Activated naive CD4-positive, alpha-beta T cell treated with anti-CD3 and anti-CD28 coated beads, Interleukin-2, amount 50 U/mL, for 24 hours (primary cell): ENCODE measurements at regions not wholly inside any gene's neighbourhood (a gene's known extent, or its start where the extent isn't known, plus 50 kb on each side); places are given as distances from the start of the nearest gene placed in this dataset.
"Not testable (repeated sequence)": the region's sequence is repeated elsewhere in the genome, so short reads cannot be mapped to it uniquely, and the experiment has no call there.

Source experiments
- H3K27ac Mint-ChIP-seq: one replicate; pipeline ENCODE4 v1.8.0; 2021; ENCODE audit warnings: mild to moderate bottlenecking, mixed read lengths
- H3K27me3 Mint-ChIP-seq: one replicate; pipeline ENCODE4 v1.8.0; 2021; ENCODE audit warnings: mixed read lengths
- H3K36me3 Mint-ChIP-seq: one replicate; pipeline ENCODE4 v1.8.0; 2021; ENCODE audit warnings: mixed read lengths
- H3K4me1 Mint-ChIP-seq: one replicate; pipeline ENCODE4 v1.8.0; 2021; ENCODE audit warnings: mixed read lengths
- H3K4me3 Mint-ChIP-seq: one replicate; pipeline ENCODE4 v1.8.0; 2021; ENCODE audit warnings: mild to moderate bottlenecking, mixed read lengths
- H3K9me3 Mint-ChIP-seq: one replicate; pipeline ENCODE4 v1.8.0; 2021; ENCODE audit warnings: mixed read lengths

DNA sequence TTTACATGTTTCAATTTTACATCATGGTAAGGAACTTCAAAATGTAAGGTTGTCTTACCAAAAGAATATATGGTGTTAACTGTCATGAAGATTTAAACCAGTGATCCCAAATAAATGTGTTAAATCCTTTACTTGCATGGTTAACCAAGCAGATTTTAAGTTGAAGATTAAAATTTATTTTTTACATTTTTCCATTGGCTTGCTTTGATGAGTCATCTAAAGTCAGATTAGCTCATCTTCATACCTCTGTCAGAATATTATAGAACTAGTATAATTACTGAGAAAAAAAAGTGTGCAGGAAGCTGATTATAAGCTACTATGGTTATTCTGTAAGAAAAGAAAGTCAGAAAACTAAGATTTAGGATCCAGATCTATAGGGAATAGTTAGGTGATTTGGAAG lies 95.3 kb upstream of the DPH5 start:
- H3K27me3 Mint-ChIP-seq, result no peaks in the 10 kb centered on the region
- peak overlapping the region; percentile 49 for H3K4me3 Mint-ChIP-seq
- peaks cover 79% of the 10 kb centered on the region for H3K4me1 Mint-ChIP-seq
- H3K9me3 Mint-ChIP-seq, result no peaks in the 10 kb centered on the region
- peaks cover 1% of the 10 kb centered on the region for H3K36me3 Mint-ChIP-seq
- peak overlapping the region; percentile 80 for H3K27ac Mint-ChIP-seq

DNA sequence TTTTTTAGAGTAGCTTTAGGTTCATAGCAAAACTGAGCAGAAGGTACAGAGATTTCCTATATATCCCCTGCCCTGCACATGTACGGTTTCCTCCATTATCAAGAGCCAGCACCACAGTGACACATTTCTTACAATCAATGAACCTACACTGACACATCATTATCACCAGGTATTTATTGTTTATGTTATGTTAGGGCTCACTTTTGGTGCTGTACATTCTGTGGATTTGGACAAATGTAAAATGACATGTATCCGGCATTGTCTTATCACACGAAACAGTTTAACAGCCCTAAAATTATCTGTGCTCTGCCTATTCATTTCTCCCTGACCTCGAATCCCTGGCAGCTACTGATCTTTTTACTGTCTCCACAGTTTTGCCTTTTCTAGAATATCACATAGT lies 93.7 kb upstream of the DPH5 start:
- Mint-ChIP-seq H3K36me3 (peaks cover 3% of the 10 kb centered on the region), H3K27me3 (no peaks in the 10 kb centered on the region), H3K9me3 (no peaks in the 10 kb centered on the region), H3K4me3 (no peak overlapping the region), H3K27ac (no peak overlapping the region), H3K4me1 (peaks cover 76% of the 10 kb centered on the region)

DNA sequence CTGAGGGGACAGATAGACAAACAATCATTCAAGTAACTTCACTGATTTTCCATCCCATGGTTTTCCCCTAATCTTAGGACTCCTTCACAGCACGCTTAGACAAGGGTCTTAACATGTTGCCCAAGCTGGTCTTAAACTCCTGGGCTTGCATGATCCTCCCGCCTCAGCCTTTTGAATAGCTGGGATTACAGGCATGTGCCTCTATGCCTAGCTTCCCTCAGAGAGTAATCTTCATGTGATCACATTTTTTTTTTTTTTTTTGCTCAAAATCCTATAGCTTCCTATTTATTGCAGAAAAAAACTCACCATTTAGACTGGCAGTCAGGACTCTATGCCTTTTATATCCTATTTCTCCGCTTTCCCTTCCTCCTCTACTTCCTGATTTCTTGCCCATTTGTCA lies 90.4 kb upstream of the DPH5 start:
- H3K27me3 Mint-ChIP-seq, result no peaks in the 10 kb centered on the region
- no peak overlapping the region for H3K4me3 Mint-ChIP-seq
- peaks cover 7% of the 10 kb centered on the region for H3K9me3 Mint-ChIP-seq
- peaks cover 7% of the 10 kb centered on the region for H3K36me3 Mint-ChIP-seq
- peaks cover 75% of the 10 kb centered on the region for H3K4me1 Mint-ChIP-seq
- H3K27ac Mint-ChIP-seq, result peak overlapping the region; percentile 73

DNA sequence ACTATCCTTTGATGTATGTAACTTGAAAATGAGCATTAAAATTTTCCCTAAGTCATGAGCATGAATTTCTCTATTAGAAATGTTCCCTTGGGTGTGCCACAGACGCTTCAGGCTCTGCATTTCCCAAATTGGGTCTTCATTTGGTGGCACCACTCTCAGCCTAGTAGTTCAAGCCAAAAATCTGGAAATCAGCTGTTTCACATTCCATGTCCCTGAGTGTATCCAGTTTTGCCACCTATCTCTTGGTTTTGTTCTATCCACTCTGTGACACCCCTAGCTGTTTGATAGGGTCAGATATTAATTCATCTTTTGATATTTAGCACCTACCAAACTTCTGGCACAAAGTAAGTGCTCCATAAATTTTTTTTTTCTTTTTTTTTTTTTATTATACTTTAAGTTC lies 89.5 kb upstream of the DPH5 start:
- Mint-ChIP-seq H3K4me1 (peaks cover 75% of the 10 kb centered on the region), H3K27me3 (no peaks in the 10 kb centered on the region)

DNA sequence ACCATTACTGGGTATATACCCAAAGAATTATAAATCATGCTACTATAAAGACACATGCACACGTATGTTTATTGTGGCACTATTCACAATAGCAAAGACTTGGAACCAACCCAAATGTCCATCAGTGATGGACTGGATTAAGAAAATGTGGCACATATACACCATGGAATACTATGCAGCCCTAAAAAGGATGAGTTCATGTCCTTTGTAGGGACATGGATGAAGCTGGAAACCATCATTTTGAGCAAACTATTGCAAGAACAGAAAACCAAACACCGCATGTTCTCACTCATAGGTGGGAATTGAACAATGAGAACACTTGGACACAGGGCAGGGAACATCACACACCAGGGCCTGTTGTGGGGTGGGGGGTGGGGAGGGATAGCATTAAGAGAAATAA lies 88.5 kb upstream of the DPH5 start:
- H3K4me1 Mint-ChIP-seq, result peaks cover 71% of the 10 kb centered on the region
- not testable (repeated sequence) for H3K4me3 Mint-ChIP-seq, H3K36me3 Mint-ChIP-seq, H3K27ac Mint-ChIP-seq, H3K27me3 Mint-ChIP-seq
- H3K9me3 Mint-ChIP-seq, result peaks cover 12% of the 10 kb centered on the region

More for the DNA sequence above, 89.5 kb upstream of the DPH5 start:
- peak overlapping the region; percentile 30 for H3K27ac Mint-ChIP-seq
- no peak overlapping the region for H3K4me3 Mint-ChIP-seq
- peaks cover 9% of the 10 kb centered on the region for H3K36me3 Mint-ChIP-seq
- H3K9me3 Mint-ChIP-seq, result peaks cover 11% of the 10 kb centered on the region

DNA sequence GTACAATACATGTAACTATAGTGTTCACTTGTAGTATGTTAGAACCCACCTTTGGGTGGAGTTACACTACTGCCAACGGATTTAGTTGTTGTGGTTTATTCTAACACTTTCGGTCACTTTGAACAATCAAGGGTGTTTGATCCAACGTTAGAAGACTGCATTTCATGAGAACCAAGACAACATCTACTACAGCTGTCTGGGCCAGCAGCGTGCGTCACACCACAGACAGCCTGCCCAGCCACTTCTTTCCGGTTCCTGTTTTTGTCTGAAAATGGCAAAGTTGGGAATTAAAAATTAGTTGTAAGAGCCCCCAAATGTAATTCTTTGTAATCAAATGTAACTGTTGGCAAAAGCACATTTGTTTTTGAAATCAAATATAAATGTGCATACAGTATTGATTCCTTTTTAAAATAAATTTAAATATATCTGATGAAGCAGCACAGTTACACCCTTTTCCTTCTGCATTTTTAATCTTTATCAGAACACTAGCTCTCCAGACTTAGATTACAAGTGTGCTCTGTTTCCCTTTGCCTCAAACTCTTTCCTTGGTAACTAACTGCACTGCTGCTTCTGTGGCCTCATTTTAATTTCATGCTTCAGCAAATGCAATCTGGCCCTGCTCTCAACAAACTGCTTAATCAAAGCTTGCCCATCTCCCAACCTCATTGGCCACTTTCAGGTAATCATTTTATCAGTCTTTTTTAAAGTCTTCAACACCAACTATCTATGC lies 86.6 kb upstream of the DPH5 start:
- no peaks in the 10 kb centered on the region for H3K27me3 Mint-ChIP-seq
- peak overlapping the region; percentile 98 for H3K27ac Mint-ChIP-seq
- H3K4me1 Mint-ChIP-seq, result peaks cover 77% of the 10 kb centered on the region
- peak overlapping the region; percentile 67 for H3K4me3 Mint-ChIP-seq
- peaks cover 7% of the 10 kb centered on the region for H3K36me3 Mint-ChIP-seq
- H3K9me3 Mint-ChIP-seq, result peaks cover 17% of the 10 kb centered on the region

DNA sequence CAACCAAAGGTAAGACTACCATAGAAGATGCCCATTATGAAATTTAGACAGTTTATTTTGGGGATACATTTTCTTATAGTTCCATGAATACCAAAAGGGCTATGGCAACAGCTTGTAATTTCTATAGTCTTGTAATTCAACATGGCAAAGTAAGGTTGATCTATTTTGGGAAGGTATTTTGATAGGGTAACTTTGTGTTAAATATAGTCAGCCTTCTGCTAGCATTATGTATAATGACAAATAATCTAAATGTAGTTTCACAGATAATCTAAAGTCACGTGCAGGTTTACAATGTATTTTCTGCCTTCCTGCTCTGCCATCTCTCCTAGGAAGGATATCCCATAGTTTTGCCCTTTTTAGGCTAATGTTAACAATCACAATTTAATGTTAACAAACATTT lies 85.9 kb upstream of the DPH5 start:
- Mint-ChIP-seq H3K27me3 (no peaks in the 10 kb centered on the region), H3K4me1 (peaks cover 81% of the 10 kb centered on the region)

DNA sequence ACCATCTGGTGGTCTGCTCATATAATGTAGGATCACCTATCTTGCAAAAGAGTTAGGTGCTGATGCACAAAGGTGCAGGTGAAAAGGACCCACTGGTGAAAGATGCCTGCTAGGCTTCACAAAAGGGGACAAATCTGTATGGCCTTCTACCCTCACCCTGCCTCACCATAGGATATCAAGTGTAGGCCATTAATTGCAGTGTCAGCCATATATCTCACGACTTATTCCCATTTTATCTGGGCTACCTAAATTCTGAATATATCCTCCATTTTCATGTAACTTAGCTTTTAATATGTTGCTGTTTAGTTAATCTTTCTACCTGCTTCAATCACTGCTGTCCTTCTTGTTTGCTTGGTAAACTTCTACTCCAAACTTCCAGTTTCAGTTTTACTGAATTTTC lies 84.2 kb upstream of the DPH5 start:
- peak overlapping the region; percentile 98 for H3K27ac Mint-ChIP-seq
- peaks cover 6% of the 10 kb centered on the region for H3K36me3 Mint-ChIP-seq
- H3K4me1 Mint-ChIP-seq, result peaks cover 73% of the 10 kb centered on the region
- H3K9me3 Mint-ChIP-seq, result peaks cover 17% of the 10 kb centered on the region
- H3K4me3 Mint-ChIP-seq, result no peak overlapping the region
- H3K27me3 Mint-ChIP-seq, result no peaks in the 10 kb centered on the region

More for the DNA sequence above, 85.9 kb upstream of the DPH5 start:
- peaks cover 7% of the 10 kb centered on the region for H3K36me3 Mint-ChIP-seq
- peak overlapping the region; percentile 67 for H3K4me3 Mint-ChIP-seq
- peaks cover 17% of the 10 kb centered on the region for H3K9me3 Mint-ChIP-seq
- peak overlapping the region; percentile 98 for H3K27ac Mint-ChIP-seq

DNA sequence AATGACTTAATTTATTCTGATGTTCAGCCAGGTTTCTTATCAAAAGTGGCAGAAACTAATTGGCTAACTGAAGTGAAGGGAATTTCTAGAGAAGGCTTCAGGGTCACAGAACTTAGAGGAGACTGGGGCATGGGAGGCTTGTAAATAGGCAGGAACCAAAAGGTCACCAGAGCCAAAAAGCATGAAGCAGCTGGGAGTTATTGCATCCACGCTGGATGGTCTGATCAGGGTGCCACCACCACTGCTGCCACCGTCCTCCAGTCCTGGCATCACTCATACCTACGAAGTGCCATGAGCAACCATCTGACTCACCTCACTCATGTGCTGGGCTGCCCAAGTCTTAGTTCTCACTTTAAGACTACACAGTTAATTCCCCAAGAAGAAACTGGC lies 82.5 kb upstream of the DPH5 start:
- H3K27ac Mint-ChIP-seq, result peak overlapping the region; percentile 30
- no peaks in the 10 kb centered on the region for H3K27me3 Mint-ChIP-seq
- peaks cover 64% of the 10 kb centered on the region for H3K4me1 Mint-ChIP-seq
- H3K4me3 Mint-ChIP-seq, result no peak overlapping the region
- H3K36me3 Mint-ChIP-seq, result peaks cover 6% of the 10 kb centered on the region
- peaks cover 17% of the 10 kb centered on the region for H3K9me3 Mint-ChIP-seq

DNA sequence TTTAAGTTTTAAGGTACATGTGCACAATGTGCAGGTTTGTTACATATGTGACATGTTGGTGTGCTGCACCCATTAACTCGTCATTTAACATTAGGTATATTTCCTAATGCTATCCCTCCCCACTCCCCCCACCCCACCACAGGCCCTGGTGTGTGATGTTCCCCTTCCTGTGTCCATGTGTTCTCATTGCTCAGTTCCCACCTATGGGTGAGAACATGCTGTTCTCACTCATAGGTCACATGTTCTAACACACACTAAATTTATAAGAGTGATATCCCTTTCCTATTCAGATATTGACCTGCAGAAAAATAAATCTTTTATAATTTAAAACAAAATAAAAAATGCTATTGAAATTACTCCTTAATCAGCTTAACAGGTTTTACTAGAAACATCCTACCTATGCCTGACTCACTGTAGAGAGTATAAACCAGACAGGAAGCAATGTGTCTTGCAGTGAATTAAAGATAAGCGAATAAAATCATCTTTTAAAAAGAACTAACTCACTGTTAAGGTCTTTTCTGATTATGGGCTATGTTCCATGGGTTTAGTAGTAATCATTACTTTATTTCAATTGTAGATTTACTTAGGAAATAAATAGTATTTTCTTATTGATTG lies 82.0 kb upstream of the DPH5 start:
- H3K27ac Mint-ChIP-seq, result no peak overlapping the region
- peaks cover 17% of the 10 kb centered on the region for H3K9me3 Mint-ChIP-seq
- peaks cover 59% of the 10 kb centered on the region for H3K4me1 Mint-ChIP-seq
- no peak overlapping the region for H3K4me3 Mint-ChIP-seq
- peaks cover 4% of the 10 kb centered on the region for H3K36me3 Mint-ChIP-seq
- no peaks in the 10 kb centered on the region for H3K27me3 Mint-ChIP-seq

DNA sequence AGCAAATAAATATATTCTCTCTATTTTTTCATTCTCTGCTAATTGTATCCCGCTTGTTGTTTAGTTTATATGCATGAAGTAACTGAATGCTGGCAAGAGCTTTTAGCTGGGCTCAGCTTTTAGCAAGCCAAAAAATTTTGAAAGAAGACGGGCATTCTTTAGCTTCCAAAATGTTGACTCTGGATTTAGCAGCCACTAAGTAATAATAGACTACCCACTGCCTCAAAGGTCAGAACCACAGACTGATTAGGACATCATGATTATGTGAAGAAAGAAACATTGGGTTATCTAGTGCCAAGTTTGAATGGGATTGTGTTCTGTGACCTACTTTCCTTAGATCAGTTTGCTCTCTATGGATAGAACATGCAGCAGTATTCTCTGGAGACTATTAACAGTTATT lies 80.3 kb upstream of the DPH5 start:
- Mint-ChIP-seq H3K4me3 (no peak overlapping the region), H3K36me3 (peaks cover 2% of the 10 kb centered on the region), H3K27me3 (no peaks in the 10 kb centered on the region), H3K4me1 (peaks cover 47% of the 10 kb centered on the region), H3K27ac (no peak overlapping the region), H3K9me3 (peaks cover 9% of the 10 kb centered on the region)

DNA sequence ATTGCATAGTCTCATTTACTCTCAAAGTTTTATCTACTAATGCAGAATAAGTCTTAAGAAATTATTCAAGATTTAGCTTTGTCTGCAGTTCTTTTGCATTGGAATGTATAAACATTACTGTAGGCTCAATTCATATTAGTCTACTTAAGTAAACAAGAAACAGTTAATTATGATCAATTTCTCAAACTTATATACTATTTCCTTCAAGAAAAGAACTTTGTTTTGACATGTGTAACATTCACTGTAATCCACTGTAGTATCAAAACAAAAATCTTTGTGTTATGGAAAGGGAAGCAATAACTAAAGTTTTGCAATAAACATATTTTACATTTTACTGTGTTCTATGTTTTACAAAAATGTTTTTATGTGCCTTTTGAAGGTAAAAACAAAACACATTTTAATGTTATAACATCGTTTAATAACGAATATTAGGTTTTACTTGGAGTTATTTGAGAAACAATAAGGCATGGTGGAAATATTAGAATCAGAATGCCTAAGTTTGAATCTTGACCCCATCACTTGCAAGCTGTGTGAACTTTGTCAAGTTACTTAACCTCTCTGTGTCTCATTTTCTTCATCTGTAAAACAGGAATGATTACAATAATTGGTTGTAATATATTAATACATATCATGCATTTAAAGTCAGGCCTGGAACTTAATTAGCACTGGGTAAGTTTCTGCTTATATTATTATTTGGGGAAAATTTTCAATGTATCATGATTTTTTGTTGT lies 77.0 kb upstream of the DPH5 start:
- H3K36me3 Mint-ChIP-seq, result no peaks in the 10 kb centered on the region
- H3K4me3 Mint-ChIP-seq, result no peak overlapping the region
- H3K27ac Mint-ChIP-seq, result no peak overlapping the region
- H3K4me1 Mint-ChIP-seq, result peaks cover 18% of the 10 kb centered on the region
- H3K27me3 Mint-ChIP-seq, result no peaks in the 10 kb centered on the region
- H3K9me3 Mint-ChIP-seq, result no peaks in the 10 kb centered on the region

DNA sequence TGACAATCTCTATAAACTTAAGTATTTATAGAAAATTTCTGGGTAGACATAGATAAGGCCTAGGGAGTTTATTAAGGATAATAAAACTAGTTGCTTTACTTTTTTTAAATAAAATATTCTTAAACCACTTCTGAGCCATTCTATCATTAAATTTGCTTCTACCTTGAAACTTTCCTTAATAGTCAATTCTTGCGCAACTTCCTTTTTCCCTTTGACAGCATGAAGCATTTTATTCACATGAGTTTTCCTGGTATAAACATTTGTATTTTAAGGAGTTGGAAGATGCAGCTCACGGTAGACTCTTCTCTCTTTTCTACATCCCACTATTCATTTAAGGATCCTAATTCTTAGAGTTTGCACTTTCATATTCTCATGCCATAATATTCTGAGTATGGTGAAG lies 75.8 kb upstream of the DPH5 start:
- H3K27me3 Mint-ChIP-seq, result no peaks in the 10 kb centered on the region
- H3K9me3 Mint-ChIP-seq, result no peaks in the 10 kb centered on the region
- no peaks in the 10 kb centered on the region for H3K36me3 Mint-ChIP-seq
- H3K27ac Mint-ChIP-seq, result no peak overlapping the region
- H3K4me1 Mint-ChIP-seq, result peaks cover 15% of the 10 kb centered on the region
- H3K4me3 Mint-ChIP-seq, result no peak overlapping the region

DNA sequence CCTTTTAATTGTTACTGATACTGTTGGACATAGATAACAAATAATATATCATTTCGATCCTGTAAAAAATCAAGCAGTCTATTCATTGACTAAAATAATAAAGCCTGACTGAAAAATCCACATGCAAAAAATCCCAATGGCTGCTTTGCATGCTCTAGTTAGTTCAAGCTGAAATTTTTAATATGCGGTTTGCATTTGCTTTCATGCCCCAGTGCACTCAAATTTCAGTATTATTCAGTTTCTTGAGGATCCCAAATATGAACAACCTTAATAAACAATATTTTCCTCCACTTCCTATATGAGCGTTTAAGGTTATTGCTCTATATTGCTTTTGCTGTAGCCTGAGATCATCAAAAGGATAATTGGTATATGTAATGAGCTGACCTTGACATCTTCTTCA lies 75.1 kb upstream of the DPH5 start:
- Mint-ChIP-seq H3K27ac (no peak overlapping the region), H3K36me3 (no peaks in the 10 kb centered on the region), H3K27me3 (no peaks in the 10 kb centered on the region), H3K4me1 (peaks cover 14% of the 10 kb centered on the region), H3K9me3 (no peaks in the 10 kb centered on the region), H3K4me3 (no peak overlapping the region)

DNA sequence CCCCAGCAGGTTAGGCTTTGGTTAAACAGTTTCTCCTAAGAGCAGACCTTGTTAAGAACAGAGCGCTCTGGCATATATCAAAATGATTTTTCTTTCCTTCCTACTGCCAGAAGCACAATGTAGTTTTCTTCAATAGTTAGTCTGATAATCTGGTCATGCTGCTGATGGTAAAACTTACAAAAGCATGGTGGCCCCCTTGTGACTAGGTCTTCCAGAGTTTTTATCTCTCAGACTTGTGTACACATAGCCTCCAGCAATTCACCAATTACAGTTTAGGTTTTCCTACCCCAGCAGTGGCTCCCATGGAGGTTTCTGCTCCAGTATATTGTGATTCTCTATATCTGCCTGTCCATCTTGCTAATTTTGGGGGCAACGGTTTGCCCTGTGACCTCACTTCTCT lies 73.3 kb upstream of the DPH5 start:
- no peaks in the 10 kb centered on the region for H3K9me3 Mint-ChIP-seq
- no peaks in the 10 kb centered on the region for H3K27me3 Mint-ChIP-seq
- no peak overlapping the region for H3K4me3 Mint-ChIP-seq
- peaks cover 14% of the 10 kb centered on the region for H3K4me1 Mint-ChIP-seq
- H3K36me3 Mint-ChIP-seq, result peaks cover 2% of the 10 kb centered on the region
- H3K27ac Mint-ChIP-seq, result no peak overlapping the region

DNA sequence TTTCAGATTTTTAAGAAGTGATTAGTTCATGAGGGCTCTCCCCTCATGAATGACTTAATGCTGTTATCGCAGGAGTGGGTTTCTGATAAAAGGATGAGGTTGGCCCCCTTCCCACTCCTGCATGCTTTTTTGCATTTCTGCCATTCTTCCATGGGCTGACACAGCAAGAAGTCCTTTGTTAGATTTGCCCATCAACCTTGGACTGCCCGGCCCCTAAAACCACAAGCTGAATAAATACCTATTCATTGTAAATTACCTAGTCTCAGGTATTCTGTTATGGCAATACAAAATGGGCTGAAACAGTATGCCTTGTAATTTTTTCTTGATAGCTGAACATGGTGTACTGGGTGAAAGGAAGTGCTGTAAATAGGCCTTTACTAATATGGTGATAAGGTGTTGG lies 72.7 kb upstream of the DPH5 start:
- no peak overlapping the region for H3K27ac Mint-ChIP-seq
- H3K4me3 Mint-ChIP-seq, result no peak overlapping the region
- no peaks in the 10 kb centered on the region for H3K9me3 Mint-ChIP-seq
- H3K36me3 Mint-ChIP-seq, result peaks cover 2% of the 10 kb centered on the region
- peaks cover 14% of the 10 kb centered on the region for H3K4me1 Mint-ChIP-seq
- H3K27me3 Mint-ChIP-seq, result no peaks in the 10 kb centered on the region
